KMS-11 (cell line): ENCODE measurements at regions not wholly inside any gene's neighbourhood (a gene's known extent, or its start where the extent isn't known, plus 50 kb on each side); places are given as distances from the start of the nearest gene placed in this dataset.

ENCODE experiments used
- H2AFZ ChIP-seq: fragments of 200-600 bp; sonication (generic); 2 replicates; pipeline ENCODE4 v1.6.1; 2016; ENCODE audit warnings: antibody characterized with exemption, mixed run types, low read depth
- H3K27ac ChIP-seq: fragments of 200-600 bp; sonication (generic); 2 replicates; pipeline ENCODE4 v1.6.1; 2016; ENCODE audit warnings: mild to moderate bottlenecking, mixed run types
- H3K27me3 ChIP-seq: fragments of 200-600 bp; sonication (generic); 2 replicates; pipeline ENCODE4 v1.6.1; 2017; ENCODE audit warnings: mild to moderate bottlenecking, low read depth, mixed run types, moderate library complexity; ENCODE audit not compliant: insufficient read depth
- H3K36me3 ChIP-seq: fragments of 200-600 bp; sonication (generic); 2 replicates; pipeline ENCODE4 v1.6.1; 2017; ENCODE audit warnings: mild to moderate bottlenecking, mixed run types; ENCODE audit not compliant: insufficient read depth
- H3K4me1 ChIP-seq: fragments of 200-600 bp; sonication (generic); 2 replicates; pipeline ENCODE4 v1.6.1; 2016; ENCODE audit warnings: mild to moderate bottlenecking, low read depth, mixed run types; ENCODE audit not compliant: poor library complexity, severe bottlenecking
- H3K4me2 ChIP-seq: fragments of 200-600 bp; sonication (generic); 2 replicates; pipeline ENCODE4 v1.7.0; 2016; ENCODE audit warnings: mild to moderate bottlenecking, mixed run types
- H3K4me3 ChIP-seq: fragments of 200-600 bp; sonication (generic); IDR thresholded peaks from 2 replicates; pipeline ENCODE4 v1.6.1; 2017; ENCODE audit warnings: low read depth, low read length, mixed read lengths; ENCODE audit not compliant: insufficient read depth
- H3K79me2 ChIP-seq: fragments of 200-600 bp; sonication (generic); 2 replicates; pipeline ENCODE4 v1.6.1; 2016; ENCODE audit warnings: low read depth, mixed run types; ENCODE audit not compliant: insufficient read depth
- H3K9ac ChIP-seq: fragments of 200-600 bp; sonication (generic); 2 replicates; pipeline ENCODE4 v1.6.1; 2016; ENCODE audit warnings: mild to moderate bottlenecking, mixed run types
- H4K20me1 ChIP-seq: fragments of 200-600 bp; sonication (generic); 2 replicates; pipeline ENCODE4 v1.6.1; 2016; ENCODE audit warnings: mild to moderate bottlenecking, mixed run types; ENCODE audit not compliant: insufficient read depth
- CTCF ChIP-seq: fragments of 200-600 bp; sonication (generic); conservative IDR thresholded peaks from 2 replicates; pipeline ENCODE4 v1.6.1; 2017; ENCODE audit warnings: low read depth, mild to moderate bottlenecking, antibody characterized with exemption, low read length, moderate library complexity, mixed read lengths

GRCh38 chr20:39326050-39326449 lies 363.9 kb downstream of the DHX35 start:
- Histone ChIP-seq H3K4me1 (peaks cover 24% of the 10 kb centered on the region), H3K27me3 (no peaks in the 10 kb centered on the region), H3K4me3 (no peak overlapping the region), H3K9ac (no peak overlapping the region), H3K27ac (peak overlapping the region; percentile 4; the same call in 1 of the 2 replicates), H3K4me2 (peak overlapping the region; percentile 77), H2AFZ (peak overlapping the region; percentile 28), H3K79me2 (no peaks in the 10 kb centered on the region), H3K36me3 (no peaks in the 10 kb centered on the region), H4K20me1 (no peaks in the 10 kb centered on the region)
- no peak for TF ChIP-seq CTCF

- no peaks in the 10 kb centered on the region for H3K27me3 ChIP-seq
- no peaks in the 10 kb centered on the region for H3K36me3 ChIP-seq
- H2AFZ ChIP-seq = no peak overlapping the region
- no peak overlapping the region for H3K4me2 ChIP-seq
- H3K9ac ChIP-seq = no peak overlapping the region
- TF ChIP-seq CTCF = no peak
- no peaks in the 10 kb centered on the region for H4K20me1 ChIP-seq
- no peak overlapping the region for H3K27ac ChIP-seq
- H3K4me1 ChIP-seq = no peaks in the 10 kb centered on the region
- no peaks in the 10 kb centered on the region for H3K79me2 ChIP-seq
- H3K4me3 ChIP-seq = no peak overlapping the region
Measured at GRCh38 chr20:39318911-39319310, 356.8 kb downstream of the DHX35 start.

GRCh38 chr20:39312676-39313075 lies 350.5 kb downstream of the DHX35 start:
- Histone ChIP-seq H3K27ac (peak overlapping the region; percentile 86; the same call in 1 of the 2 replicates), H2AFZ (no peak overlapping the region), H3K79me2 (no peaks in the 10 kb centered on the region), H4K20me1 (no peaks in the 10 kb centered on the region), H3K4me3 (no peak overlapping the region), H3K4me2 (peak overlapping the region; percentile 90; the same call in 1 of the 2 replicates), H3K9ac (no peak overlapping the region), H3K36me3 (no peaks in the 10 kb centered on the region), H3K4me1 (peaks cover 59% of the 10 kb centered on the region), H3K27me3 (no peaks in the 10 kb centered on the region)
- no peak for TF ChIP-seq CTCF

GRCh38 chr20:39311851-39312506 lies 349.8 kb downstream of the DHX35 start:
- no peak for TF ChIP-seq CTCF
- Histone ChIP-seq H3K27ac (peak overlapping the region; percentile 86; the same call in 1 of the 2 replicates), H3K27me3 (no peaks in the 10 kb centered on the region)

More at GRCh38 chr20:39311851-39312506, 349.8 kb downstream of the DHX35 start:
- no peaks in the 10 kb centered on the region for H4K20me1 ChIP-seq
- H2AFZ ChIP-seq = no peak overlapping the region
- no peak overlapping the region for H3K4me3 ChIP-seq
- peaks cover 66% of the 10 kb centered on the region for H3K4me1 ChIP-seq
- no peaks in the 10 kb centered on the region for H3K36me3 ChIP-seq
- no peaks in the 10 kb centered on the region for H3K79me2 ChIP-seq
- H3K4me2 ChIP-seq = peak overlapping the region; percentile 90
- H3K9ac ChIP-seq = 0 out of 2 replicates have a peak overlapping the region, but pooled peaks have one; percentile 64
